SK-N-DZ (cell line): ENCODE measurements at regions not wholly inside any gene's neighbourhood (a gene's known extent, or its start where the extent isn't known, plus 50 kb on each side); places are given as distances from the start of the nearest gene placed in this dataset.
"Not testable (repeated sequence)": the region's sequence is repeated elsewhere in the genome, so short reads cannot be mapped to it uniquely, and the experiment has no call there.

Experiments used
- DNase-seq: peaks from one replicate; pipeline ENCODE4 v3.0.0-alpha.2; 2015; ENCODE audit warnings: low spot score

DNA sequence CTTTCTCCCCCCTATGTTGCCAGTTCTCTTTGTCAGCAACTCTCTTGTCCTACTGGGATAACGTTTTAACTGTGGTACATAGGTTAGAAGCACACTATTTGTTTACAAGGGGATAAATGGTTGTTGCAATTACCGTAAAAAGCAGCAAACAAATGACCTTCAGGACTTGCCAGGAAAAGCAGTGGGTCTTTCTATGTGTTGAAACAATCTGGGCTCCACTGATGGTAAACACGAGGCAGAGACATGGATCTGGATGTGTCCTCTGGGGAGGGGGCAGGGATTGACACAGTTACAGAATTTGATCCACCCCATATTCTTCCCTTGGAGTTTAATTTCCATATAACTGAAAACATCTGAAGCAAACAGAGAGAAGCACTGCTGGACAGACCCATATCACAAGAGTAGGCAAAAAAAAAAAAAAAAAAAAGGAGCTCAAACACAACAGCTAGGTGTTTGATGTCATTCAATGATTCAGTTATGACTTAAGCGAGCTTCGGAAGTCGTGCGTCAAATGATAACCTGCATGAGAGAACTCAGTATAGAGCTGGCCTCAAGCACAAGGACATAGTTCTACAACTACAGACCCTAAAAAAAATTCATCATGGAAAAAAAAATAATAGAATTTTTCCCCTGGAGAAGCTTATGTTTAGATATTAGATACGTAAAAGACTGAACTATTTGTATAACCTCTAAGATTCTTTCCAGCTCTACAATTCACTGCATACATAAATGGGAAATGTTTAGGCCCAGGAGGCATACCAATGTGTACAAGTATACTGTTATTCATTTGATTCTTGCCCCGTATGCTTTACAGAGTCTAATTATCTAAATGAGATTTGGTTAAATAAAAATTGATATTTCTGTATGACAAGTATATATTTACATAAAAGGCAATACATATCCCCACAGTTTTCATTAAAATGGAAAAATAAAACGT is 127.7 kb downstream of the ALDH8A1 start:
- no peak for DNase-seq

- no peak for DNase-seq
These were observed 128.5 kb downstream of the ALDH8A1 start for GRCh38 chr6:134821397-134821796.

DNA sequence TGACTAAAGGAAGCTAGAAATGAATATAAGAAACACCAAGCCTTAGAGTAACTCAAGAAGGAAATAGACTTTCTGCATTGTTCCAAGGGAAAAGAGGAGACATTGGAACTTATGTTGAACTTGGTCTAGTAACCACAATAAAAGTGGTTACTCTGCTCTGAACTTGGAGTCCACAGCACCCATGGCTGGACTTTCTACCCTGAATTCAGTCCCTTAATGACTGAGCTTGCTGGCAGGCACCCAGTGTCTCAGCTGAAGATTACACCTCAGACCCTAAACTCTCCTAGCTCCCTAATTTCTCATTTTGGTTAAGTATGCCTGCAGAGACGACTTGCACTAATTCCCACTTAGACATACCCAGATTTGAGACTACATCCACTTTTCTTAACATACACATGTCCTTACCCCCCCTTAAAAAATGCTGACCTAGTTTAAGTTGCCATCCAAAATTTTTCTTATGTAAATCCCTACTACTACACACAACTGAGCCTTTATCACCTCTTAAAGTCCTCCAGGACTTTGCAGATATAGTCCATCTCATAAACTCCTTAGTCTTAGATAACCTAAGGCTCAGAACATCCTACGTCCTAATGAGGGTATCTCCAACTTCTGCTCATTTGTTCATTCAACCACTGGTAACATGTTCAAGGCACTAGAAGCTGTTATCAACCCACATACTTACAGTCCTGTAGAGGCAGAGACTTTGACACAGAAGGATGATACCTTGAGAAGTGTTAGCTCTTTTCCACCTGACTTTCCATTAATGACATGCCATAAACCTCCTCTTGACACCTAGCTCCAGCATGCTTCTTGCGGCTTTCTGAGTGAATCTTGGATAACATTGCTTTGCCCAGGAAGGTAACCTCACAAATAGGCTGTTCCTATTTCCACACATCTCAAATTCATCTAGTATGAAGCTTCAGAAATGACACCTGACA is 129.8 kb downstream of the ALDH8A1 start:
- DNase-seq = no peak

DNA sequence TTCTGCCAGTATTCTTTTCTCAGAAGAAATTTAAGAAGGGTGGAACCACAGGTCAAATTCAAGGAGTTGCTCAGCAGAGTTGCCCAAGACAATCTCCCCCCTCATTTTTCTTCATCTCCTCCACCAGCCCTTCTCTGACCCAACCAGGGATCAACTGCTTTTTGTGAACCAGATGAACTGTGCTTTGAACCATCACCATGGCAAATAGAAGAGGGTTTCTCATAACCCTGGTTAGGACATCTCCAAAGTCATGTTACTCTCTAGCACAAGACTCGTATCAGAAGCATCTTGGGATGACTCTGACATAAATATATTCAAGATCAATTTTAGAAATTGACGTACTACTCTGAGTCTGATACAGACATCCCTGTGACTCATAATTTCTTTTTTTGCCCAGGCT is 130.7 kb downstream of the ALDH8A1 start:
- no peak for DNase-seq

DNA sequence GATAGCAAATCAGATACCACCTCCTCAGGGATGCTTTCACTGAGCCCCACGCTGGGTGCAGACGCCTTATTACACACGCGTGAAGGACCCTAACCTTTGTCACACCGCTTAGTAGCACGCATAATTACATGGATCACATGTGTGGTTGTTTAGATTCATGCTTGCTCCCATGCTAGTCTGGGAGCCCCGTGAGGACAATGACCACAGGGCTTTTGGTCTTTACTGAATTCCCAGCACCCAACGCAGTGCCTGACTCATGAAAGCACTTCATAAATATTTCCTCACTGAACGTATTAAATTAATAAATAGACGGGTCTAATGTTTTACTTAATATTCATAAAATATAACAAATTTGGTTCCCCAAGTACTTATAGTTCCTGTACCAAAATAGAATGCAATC is 132.5 kb downstream of the ALDH8A1 start:
- no peak for DNase-seq

GRCh38 chr6:134816780-134817179 is 133.1 kb downstream of the ALDH8A1 start:
- DNase-seq = no peak

DNA sequence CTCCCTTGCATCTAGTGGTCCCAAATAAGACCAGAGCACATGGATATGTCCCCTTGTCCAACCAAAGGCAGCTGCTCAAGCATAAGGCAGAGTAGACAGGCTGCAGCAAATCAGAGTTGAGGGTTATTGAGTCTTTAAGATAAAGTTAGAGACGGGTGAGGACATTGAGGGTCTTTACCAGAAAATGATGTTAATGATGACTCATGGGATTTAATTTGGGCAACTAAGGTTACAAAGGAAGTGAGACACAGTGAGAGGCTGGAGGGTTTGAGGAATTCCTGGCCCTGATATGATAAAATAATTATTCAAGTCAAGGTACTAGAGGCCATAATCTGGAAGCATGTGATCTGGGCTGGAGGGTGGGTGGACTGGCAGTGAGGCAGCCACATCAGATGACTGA is 133.6 kb downstream of the ALDH8A1 start:
- DNase-seq = no peak

- DNase-seq = no peak
These were observed 135.7 kb downstream of the ALDH8A1 start for GRCh38 chr6:134814076-134814695.

GRCh38 chr6:134813146-134813545 is 136.8 kb downstream of the ALDH8A1 start:
- no peak for DNase-seq

DNA sequence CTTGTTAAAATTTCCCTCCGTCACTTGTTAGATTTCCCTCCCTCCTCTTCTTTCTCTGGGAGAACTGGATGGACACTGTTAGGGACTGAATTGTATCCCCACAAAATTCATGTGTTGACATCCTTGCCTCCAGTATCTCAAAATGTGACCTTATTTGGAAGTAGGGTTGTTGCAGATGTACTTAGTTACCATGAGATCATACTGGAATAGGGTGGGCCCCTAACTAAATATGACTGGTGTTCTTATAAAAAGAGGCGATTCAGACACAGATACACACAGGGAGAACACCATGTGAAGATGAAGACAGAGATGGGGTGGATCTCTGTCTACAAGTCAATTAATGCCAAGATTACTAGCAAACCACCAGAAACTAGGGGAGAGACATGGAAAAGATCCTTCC is 139.5 kb downstream of the ALDH8A1 start:
- DNase-seq = no peak

- no peak for DNase-seq
These were observed 140.8 kb downstream of the ALDH8A1 start for GRCh38 chr6:134809130-134809529.

DNA sequence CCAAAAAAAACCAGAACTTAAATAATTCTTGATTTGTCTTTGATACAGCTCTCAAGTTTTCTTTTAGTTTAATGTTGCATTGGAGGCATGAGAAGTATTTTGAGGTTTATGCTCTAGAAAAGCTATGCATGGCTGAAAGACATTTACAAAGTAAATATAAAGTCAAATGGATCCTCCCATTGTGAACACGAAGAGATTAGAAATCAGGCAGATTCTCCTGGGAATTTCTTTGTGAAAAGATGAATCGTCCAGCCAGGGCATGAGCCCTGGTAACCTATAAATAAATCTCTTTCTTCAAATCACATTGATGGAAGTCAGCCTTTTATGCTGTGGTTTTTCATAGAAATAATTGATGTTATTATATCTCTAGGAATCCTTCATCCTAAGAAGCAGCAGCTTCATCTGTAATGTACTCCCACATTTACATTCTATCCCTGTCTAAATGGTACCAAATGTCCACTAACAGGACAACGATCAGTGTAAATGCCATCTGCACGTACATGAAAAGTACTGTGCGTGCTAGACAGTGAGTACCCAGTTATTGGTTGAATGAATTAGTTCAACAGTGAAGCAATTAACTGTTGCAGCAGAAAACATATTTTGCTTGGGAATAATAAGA is 143.6 kb downstream of the ALDH8A1 start:
- DNase-seq = no peak

GRCh38 chr6:134805168-134805567 is 144.7 kb downstream of the ALDH8A1 start:
- DNase-seq = no peak

DNA sequence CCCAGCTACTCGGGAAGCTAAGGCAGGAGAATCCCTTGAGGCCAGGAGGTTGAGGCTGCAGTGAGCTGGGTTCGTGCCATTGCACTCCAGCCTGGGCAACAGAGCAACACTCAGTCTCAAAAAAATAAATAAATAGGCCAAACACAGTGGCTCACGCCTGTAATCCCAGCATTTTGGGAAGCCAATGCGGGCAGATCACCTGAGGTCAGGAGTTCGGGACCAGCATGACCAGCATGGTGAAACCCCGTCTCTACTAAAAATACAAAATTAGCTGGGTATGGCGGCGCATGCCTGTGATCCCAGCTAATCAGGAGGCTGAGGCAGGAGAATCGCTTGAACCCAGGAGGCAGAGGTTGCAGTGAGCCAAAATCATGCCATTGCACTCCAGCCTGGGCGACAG is 145.6 kb downstream of the ALDH8A1 start:
- DNase-seq = not testable (repeated sequence)

GRCh38 chr6:134802426-134803058 is 147.4 kb downstream of the ALDH8A1 start:
- DNase-seq = no peak

GRCh38 chr6:134797400-134798113 is 152.3 kb downstream of the ALDH8A1 start:
- DNase-seq = no peak

DNA sequence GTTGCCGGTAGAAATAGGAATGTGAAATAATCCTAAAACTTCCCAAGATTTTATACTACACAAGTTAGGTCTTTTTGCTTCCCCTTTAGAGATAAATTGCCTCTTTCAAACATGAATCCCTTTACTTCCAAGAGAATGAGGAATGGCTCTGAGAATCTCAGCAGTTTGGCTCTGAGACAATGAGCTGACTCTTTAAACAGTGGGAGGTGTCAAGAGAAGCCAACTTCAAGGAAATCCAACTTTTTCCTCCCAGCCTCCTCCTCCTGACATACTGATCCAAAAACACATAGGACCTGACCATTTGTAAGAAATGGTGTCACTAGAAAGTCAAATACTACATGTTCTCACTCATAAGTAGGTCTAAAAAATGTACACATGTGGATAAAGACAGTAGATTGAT is 154.2 kb downstream of the ALDH8A1 start:
- DNase-seq = no peak

DNA sequence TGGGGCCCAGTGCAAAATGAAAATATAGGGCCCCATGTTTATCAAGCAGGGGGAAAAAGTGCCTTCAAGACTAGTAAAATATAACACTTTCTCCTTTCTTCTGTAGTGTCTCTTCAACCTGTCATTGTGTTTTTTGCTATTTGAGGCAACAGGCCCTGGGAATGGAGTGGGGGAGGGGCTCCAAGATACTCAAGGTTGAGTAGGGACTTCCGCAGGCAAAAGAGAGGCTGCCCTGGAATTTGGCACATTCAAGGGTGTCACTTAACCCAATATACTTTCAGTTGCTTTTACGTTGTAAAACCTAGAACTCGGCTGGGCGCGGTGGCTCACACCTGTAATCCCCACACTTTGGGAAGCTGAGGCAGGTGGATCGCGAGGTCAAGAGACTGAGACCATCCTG is 154.9 kb downstream of the ALDH8A1 start:
- no peak for DNase-seq

GRCh38 chr6:134791243-134791843 is 158.6 kb downstream of the ALDH8A1 start:
- DNase-seq = not testable (repeated sequence)
